ENCODE measurements at regions not wholly inside any gene's neighbourhood (a gene's known extent, or its start where the extent isn't known, plus 50 kb on each side); places are given as distances from the start of the nearest gene placed in this dataset.
A peak's percentile ranks its signal among the peaks of the same experiment; 100 is the strongest.
"Not testable (repeated sequence)": the region's sequence is repeated elsewhere in the genome, so short reads cannot be mapped to it uniquely, and the experiment has no call there.

- no peak for DNase-seq (ENCODE audit: low read depth in 2 of 2)
Measured at GRCh38 chr10:8379906-8380832, 325.7 kb downstream of the GATA3 start.

GRCh38 chr10:8380833-8381496, 326.5 kb downstream of the GATA3 start:
- no peak for DNase-seq (ENCODE audit: low read depth in 2 of 2)

- DNase-seq (ENCODE audit: low read depth in 2 of 2): no peak
Measured at GRCh38 chr10:8386781-8387180, 332.3 kb downstream of the GATA3 start.

- no peak for DNase-seq (ENCODE audit: low read depth in 2 of 2)
Measured at GRCh38 chr10:8389630-8390029, 335.1 kb downstream of the GATA3 start.

- no peak for DNase-seq (ENCODE audit: low read depth in 2 of 2)
Measured at GRCh38 chr10:8392216-8392615, 337.7 kb downstream of the GATA3 start.

- DNase-seq (ENCODE audit: low read depth in 2 of 2): no peak
Measured at GRCh38 chr10:8393531-8393930, 339.0 kb downstream of the GATA3 start.

GRCh38 chr10:8396675-8397074, 342.2 kb downstream of the GATA3 start:
- DNase-seq (ENCODE audit: low read depth in 2 of 2): no peak

GRCh38 chr10:8398771-8399170, 344.3 kb downstream of the GATA3 start:
- no peak for DNase-seq (ENCODE audit: low read depth in 2 of 2)

GRCh38 chr10:8400151-8400550, 345.7 kb downstream of the GATA3 start:
- no peak for DNase-seq (ENCODE audit: low read depth in 2 of 2)

- no peak for DNase-seq (ENCODE audit: low read depth in 2 of 2)
Measured at GRCh38 chr10:8400892-8401291, 346.4 kb downstream of the GATA3 start.

GRCh38 chr10:8401531-8401930, 347.0 kb downstream of the GATA3 start:
- no peak for DNase-seq (ENCODE audit: low read depth in 2 of 2)

GRCh38 chr10:8402576-8402975, 348.1 kb downstream of the GATA3 start:
- peak in 1 of 2 donors; percentile 34 for DNase-seq (ENCODE audit: low read depth in 2 of 2)

- DNase-seq (ENCODE audit: low read depth in 2 of 2): no peak
Measured at GRCh38 chr10:8403711-8404371, 349.4 kb downstream of the GATA3 start.

- DNase-seq (ENCODE audit: low read depth in 2 of 2): no peak
Measured at GRCh38 chr10:8404721-8405120, 350.2 kb downstream of the GATA3 start.

GRCh38 chr10:8405596-8405995, 351.1 kb downstream of the GATA3 start:
- no peak for DNase-seq (ENCODE audit: low read depth in 2 of 2)

- DNase-seq (ENCODE audit: low read depth in 2 of 2): no peak
Measured at GRCh38 chr10:8407501-8408021, 353.1 kb downstream of the GATA3 start.

GRCh38 chr10:8410506-8410905, 356.0 kb downstream of the GATA3 start:
- DNase-seq (ENCODE audit: low read depth in 2 of 2): no peak

- no peak for DNase-seq (ENCODE audit: low read depth in 2 of 2)
Measured at GRCh38 chr10:8412541-8412940, 358.1 kb downstream of the GATA3 start.

- DNase-seq (ENCODE audit: low read depth in 2 of 2): not testable (repeated sequence)
Measured at GRCh38 chr10:8415029-8415428, 360.5 kb downstream of the GATA3 start.

- no peak for DNase-seq (ENCODE audit: low read depth in 2 of 2)
Measured at GRCh38 chr10:8416192-8416701, 361.8 kb downstream of the GATA3 start.

- DNase-seq (ENCODE audit: low read depth in 2 of 2): peak in 1 of 2 donors; percentile 13
Measured at GRCh38 chr10:8416760-8417159, 362.3 kb downstream of the GATA3 start.

- no peak for DNase-seq (ENCODE audit: low read depth in 2 of 2)
Measured at GRCh38 chr10:8417631-8418030, 363.1 kb downstream of the GATA3 start.
